Liver (tissue), 8 donors: ENCODE measurements at regions not wholly inside any gene's neighbourhood (a gene's known extent, or its start where the extent isn't known, plus 50 kb on each side); places are given as distances from the start of the nearest gene placed in this dataset.

Experiments
- DNase-seq: peaks from one replicate; pipeline ENCODE4 v3.0.0-alpha.2; 2017; ENCODE audit warnings: low spot score
- H3K27ac ChIP-seq, 2 donors: one replicate each; pipeline ENCODE4 v1.7.0; 2013; ENCODE audit warnings: inconsistent platforms in 2 of 2, low read length in 2 of 2, control low read depth in 1 of 2, low read depth in 1 of 2, mild to moderate bottlenecking in 1 of 2
- H3K27me3 ChIP-seq, 4 donors: one replicate each; pipeline versions ENCODE4 v1.6.1 to v1.7.0; 2013; ENCODE audit warnings: low read length in 3 of 4, inconsistent platforms in 1 of 4, mild to moderate bottlenecking in 1 of 4, moderate library complexity in 1 of 4; ENCODE audit not compliant: control insufficient read depth in 4 of 4, insufficient read depth in 4 of 4
- H3K36me3 ChIP-seq, 4 donors: one replicate each; pipeline versions ENCODE4 v1.6.1 to v1.7.0; 2013; ENCODE audit warnings: low read length in 3 of 4, mild to moderate bottlenecking in 3 of 4, low read depth in 1 of 4, moderate library complexity in 1 of 4; ENCODE audit not compliant: control insufficient read depth in 4 of 4, insufficient read depth in 3 of 4
- H3K4me1 ChIP-seq, 4 donors: one replicate each; pipeline versions ENCODE4 v1.6.1 to v1.7.0; 2013; ENCODE audit warnings: low read length in 3 of 4, mild to moderate bottlenecking in 3 of 4, moderate library complexity in 1 of 4; ENCODE audit not compliant: control insufficient read depth in 4 of 4, insufficient read depth in 4 of 4
- H3K4me3 ChIP-seq, 3 donors: one replicate each; pipeline versions ENCODE4 v1.6.1 to v1.7.0; 2013; ENCODE audit warnings: low read length in 3 of 3, control low read depth in 1 of 3, low read depth in 1 of 3, mild to moderate bottlenecking in 1 of 3
- H3K9ac ChIP-seq, 2 donors: one replicate each; pipeline ENCODE4 v1.7.0; 2013; ENCODE audit warnings: low read length in 2 of 2, mild to moderate bottlenecking in 2 of 2, moderate library complexity in 2 of 2, control low read depth in 1 of 2, low read depth in 1 of 2
- H3K9me3 ChIP-seq, 4 donors: one replicate each; pipeline versions ENCODE4 v1.6.1 to v1.7.0; 2013; ENCODE audit warnings: low read length in 3 of 4; ENCODE audit not compliant: control insufficient read depth in 4 of 4
- FOXA1 ChIP-seq: IDR thresholded peaks from 2 replicates; pipeline ENCODE4 v1.6.1; 2016; ENCODE audit warnings: antibody characterized with exemption
- FOXA2 ChIP-seq: IDR thresholded peaks from 2 replicates; pipeline ENCODE4 v1.6.1; 2016; ENCODE audit warnings: antibody characterized with exemption
- GABPA ChIP-seq, 2 donors: IDR thresholded peaks in 1 of 2; conservative IDR thresholded peaks in 1 of 2; 2 replicates each; pipeline ENCODE4 v1.6.1; 2016; ENCODE audit warnings: antibody characterized with exemption in 2 of 2, mild to moderate bottlenecking in 1 of 2, moderate library complexity in 1 of 2
- HNF4A ChIP-seq, 2 donors: conservative IDR thresholded peaks; 2 replicates each; pipeline ENCODE4 v1.6.1; 2016; ENCODE audit warnings: antibody characterized with exemption in 2 of 2, mild to moderate bottlenecking in 2 of 2
- HNF4G ChIP-seq: IDR thresholded peaks from 2 replicates; pipeline ENCODE4 v1.6.1; 2016; ENCODE audit warnings: antibody characterized with exemption
- JUND ChIP-seq, 2 donors: IDR thresholded peaks; 2 replicates each; pipeline ENCODE4 v1.6.1; 2016; ENCODE audit warnings: antibody characterized with exemption in 2 of 2
- NR2F2 ChIP-seq: IDR thresholded peaks from 2 replicates; pipeline ENCODE4 v1.6.1; 2016; ENCODE audit warnings: antibody characterized with exemption
- RAD21 ChIP-seq, 2 donors: IDR thresholded peaks; 2 replicates each; pipeline ENCODE4 v1.6.1; 2016; ENCODE audit warnings: antibody characterized with exemption in 2 of 2, mild to moderate bottlenecking in 2 of 2
- RXRA ChIP-seq, 2 donors: IDR thresholded peaks; 2 replicates each; pipeline ENCODE4 v1.6.1; 2017 to 2018; ENCODE audit warnings: antibody characterized with exemption in 2 of 2, mild to moderate bottlenecking in 1 of 2
- SP1 ChIP-seq: IDR thresholded peaks from 2 replicates; pipeline ENCODE4 v1.6.1; 2018; ENCODE audit warnings: antibody characterized with exemption, mild to moderate bottlenecking
- TAF1 ChIP-seq: conservative IDR thresholded peaks from 2 replicates; pipeline ENCODE4 v1.6.1; 2016; ENCODE audit warnings: antibody characterized with exemption, mild to moderate bottlenecking
- YY1 ChIP-seq: IDR thresholded peaks from 2 replicates; pipeline ENCODE4 v1.6.1; 2016; ENCODE audit warnings: antibody characterized with exemption, mild to moderate bottlenecking
- WGBS: extraction: QIAGEN DNeasy Blood & Tissue Kit; methylation state at CpG from one replicate; pipeline ENCODE4 v1.1.7; 2013; 5-methylcytosine and 5-hydroxymethylcytosine counted together
- TF ChIP-seq, protein P1 (sequence below): IDR thresholded peaks from 2 replicates; pipeline ENCODE4 v1.6.1; 2016; ENCODE audit warnings: antibody characterized with exemption
- TF ChIP-seq, protein P2 (sequence below): IDR thresholded peaks from 2 replicates; pipeline ENCODE4 v1.6.1; 2016; ENCODE audit warnings: antibody characterized with exemption
- TF ChIP-seq, protein P3 (sequence below): IDR thresholded peaks from 2 replicates; pipeline ENCODE4 v1.6.1; 2016; ENCODE audit warnings: antibody characterized with exemption
- TF ChIP-seq, protein P4 (sequence below): fragments of 150-350 bp; IDR thresholded peaks from 2 replicates; pipeline ENCODE4 v1.5.1; 2017; ENCODE audit warnings: improper control_type of control experiment, low read depth, low read length; ENCODE audit not compliant: missing input control
- donor health status: healthy.
- donor health status: healthy.
- donor health status: healthy.
- donor health status: healthy.
- donor health status: healthy.

DNA sequence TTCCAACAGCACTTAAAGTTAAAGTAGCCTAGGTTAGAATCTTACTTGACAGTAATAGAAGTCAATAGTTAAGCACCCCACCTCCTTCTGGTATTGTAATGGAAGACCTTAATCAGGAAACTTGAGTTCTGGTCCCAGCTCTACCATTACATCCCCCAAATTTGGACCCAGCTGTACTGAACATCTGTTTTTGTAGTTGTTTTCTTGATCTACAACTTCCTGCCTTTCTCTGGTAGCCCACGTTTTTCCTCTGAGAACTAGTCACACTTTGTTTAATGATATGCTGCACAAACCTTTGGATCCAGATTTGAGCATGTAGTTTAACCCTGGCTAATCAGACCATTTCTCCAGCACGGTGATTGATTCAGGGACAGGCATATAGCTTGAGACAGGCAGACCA is 505.0 kb downstream of the HS3ST4 start (continued):
- TF ChIP-seq, protein P1, sequence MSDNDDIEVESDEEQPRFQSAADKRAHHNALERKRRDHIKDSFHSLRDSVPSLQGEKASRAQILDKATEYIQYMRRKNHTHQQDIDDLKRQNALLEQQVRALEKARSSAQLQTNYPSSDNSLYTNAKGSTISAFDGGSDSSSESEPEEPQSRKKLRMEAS, result no peak
- no peak for TF ChIP-seq JUND (IDR thresholded peaks at IDR 0.05)
- no peak for TF ChIP-seq GABPA (IDR thresholded peaks at IDR 0.05 in 1 of 2, conservative IDR thresholded peaks at IDR 0.05 in 1 of 2)
- no peak for TF ChIP-seq HNF4G
- no peak for TF ChIP-seq YY1
- TF ChIP-seq RXRA (IDR thresholded peaks at IDR 0.05), result no peak
- TF ChIP-seq, protein P2, sequence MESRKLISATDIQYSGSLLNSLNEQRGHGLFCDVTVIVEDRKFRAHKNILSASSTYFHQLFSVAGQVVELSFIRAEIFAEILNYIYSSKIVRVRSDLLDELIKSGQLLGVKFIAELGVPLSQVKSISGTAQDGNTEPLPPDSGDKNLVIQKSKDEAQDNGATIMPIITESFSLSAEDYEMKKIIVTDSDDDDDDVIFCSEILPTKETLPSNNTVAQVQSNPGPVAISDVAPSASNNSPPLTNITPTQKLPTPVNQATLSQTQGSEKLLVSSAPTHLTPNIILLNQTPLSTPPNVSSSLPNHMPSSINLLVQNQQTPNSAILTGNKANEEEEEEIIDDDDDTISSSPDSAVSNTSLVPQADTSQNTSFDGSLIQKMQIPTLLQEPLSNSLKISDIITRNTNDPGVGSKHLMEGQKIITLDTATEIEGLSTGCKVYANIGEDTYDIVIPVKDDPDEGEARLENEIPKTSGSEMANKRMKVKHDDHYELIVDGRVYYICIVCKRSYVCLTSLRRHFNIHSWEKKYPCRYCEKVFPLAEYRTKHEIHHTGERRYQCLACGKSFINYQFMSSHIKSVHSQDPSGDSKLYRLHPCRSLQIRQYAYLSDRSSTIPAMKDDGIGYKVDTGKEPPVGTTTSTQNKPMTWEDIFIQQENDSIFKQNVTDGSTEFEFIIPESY, result no peak
- no peak for TF ChIP-seq SP1
- no peak for TF ChIP-seq FOXA2
- TF ChIP-seq RAD21 (IDR thresholded peaks at IDR 0.05), result no peak
- no peak for TF ChIP-seq TAF1

DNA sequence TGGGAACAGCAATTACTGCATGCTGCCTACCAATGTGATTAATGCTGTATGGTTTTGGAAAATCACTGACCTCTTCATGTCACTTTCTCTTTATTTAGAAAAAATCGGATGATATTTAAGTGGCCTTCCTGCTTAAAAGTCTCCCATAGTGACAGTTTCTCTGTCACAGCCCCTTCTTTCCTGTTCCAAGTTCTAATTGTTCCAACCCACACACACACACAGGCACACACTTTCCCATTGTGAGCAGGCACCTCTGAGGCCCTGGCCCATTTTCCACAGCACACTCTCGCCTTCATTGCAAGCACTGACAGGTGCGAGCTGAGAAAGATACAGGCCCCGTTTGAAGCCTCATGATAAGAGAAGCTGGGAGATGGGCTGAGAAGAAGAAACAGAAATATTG is 505.9 kb downstream of the HS3ST4 start:
- H3K36me3 ChIP-seq, result no peaks in the 10 kb centered on the region
- WGBS, result 28% methylated on average over 4 of the region's 4 CpGs
- no peak for DNase-seq
- H3K4me3 ChIP-seq, result no peak overlapping the region
- H3K9ac ChIP-seq, result no peak overlapping the region
- H3K27me3 ChIP-seq, result peaks cover 0 to 5% (median 1%) of the 10 kb centered on the region in 4 donors
- no peak overlapping the region for H3K27ac ChIP-seq
- TF ChIP-seq NR2F2 (no peak), FOXA2 (no peak), FOXA1 (no peak), RXRA (IDR thresholded peaks at IDR 0.05) (no peak), JUND (IDR thresholded peaks at IDR 0.05) (no peak), YY1 (no peak), GABPA (IDR thresholded peaks at IDR 0.05 in 1 of 2, conservative IDR thresholded peaks at IDR 0.05 in 1 of 2) (no peak), HNF4G (no peak), HNF4A (conservative IDR thresholded peaks at IDR 0.05) (no peak), SP1 (no peak), TAF1 (no peak)
- TF ChIP-seq, protein P3, sequence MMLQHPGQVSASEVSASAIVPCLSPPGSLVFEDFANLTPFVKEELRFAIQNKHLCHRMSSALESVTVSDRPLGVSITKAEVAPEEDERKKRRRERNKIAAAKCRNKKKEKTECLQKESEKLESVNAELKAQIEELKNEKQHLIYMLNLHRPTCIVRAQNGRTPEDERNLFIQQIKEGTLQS, result no peak
- TF ChIP-seq, protein P4, sequence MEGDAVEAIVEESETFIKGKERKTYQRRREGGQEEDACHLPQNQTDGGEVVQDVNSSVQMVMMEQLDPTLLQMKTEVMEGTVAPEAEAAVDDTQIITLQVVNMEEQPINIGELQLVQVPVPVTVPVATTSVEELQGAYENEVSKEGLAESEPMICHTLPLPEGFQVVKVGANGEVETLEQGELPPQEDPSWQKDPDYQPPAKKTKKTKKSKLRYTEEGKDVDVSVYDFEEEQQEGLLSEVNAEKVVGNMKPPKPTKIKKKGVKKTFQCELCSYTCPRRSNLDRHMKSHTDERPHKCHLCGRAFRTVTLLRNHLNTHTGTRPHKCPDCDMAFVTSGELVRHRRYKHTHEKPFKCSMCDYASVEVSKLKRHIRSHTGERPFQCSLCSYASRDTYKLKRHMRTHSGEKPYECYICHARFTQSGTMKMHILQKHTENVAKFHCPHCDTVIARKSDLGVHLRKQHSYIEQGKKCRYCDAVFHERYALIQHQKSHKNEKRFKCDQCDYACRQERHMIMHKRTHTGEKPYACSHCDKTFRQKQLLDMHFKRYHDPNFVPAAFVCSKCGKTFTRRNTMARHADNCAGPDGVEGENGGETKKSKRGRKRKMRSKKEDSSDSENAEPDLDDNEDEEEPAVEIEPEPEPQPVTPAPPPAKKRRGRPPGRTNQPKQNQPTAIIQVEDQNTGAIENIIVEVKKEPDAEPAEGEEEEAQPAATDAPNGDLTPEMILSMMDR, result no peak
- TF ChIP-seq, protein P2, result no peak
- TF ChIP-seq, protein P1, result no peak
- H3K9me3 ChIP-seq, result no peaks in the 10 kb centered on the region
- no peaks in the 10 kb centered on the region for H3K4me1 ChIP-seq
